Liver (tissue), 3 donors: ENCODE measurements at regions not wholly inside any gene's neighbourhood (a gene's known extent, or its start where the extent isn't known, plus 50 kb on each side); places are given as distances from the start of the nearest gene placed in this dataset.

Source experiments
- ATF3 ChIP-seq: IDR thresholded peaks from 2 replicates; pipeline ENCODE4 v1.6.1; 2016; ENCODE audit warnings: antibody characterized with exemption
- CTCF ChIP-seq: fragments of 150-350 bp; IDR thresholded peaks from 2 replicates; pipeline ENCODE4 v1.5.1; 2017; ENCODE audit warnings: improper control_type of control experiment, low read depth, low read length; ENCODE audit not compliant: missing input control
- EGR1 ChIP-seq, 2 donors: IDR thresholded peaks; 2 replicates each; pipeline ENCODE4 v1.6.1; 2016 to 2018; ENCODE audit warnings: antibody characterized with exemption in 2 of 2, low read depth in 2 of 2
- JUND ChIP-seq, 2 donors: IDR thresholded peaks; 2 replicates each; pipeline ENCODE4 v1.6.1; 2016; ENCODE audit warnings: antibody characterized with exemption in 2 of 2
- MAX ChIP-seq: IDR thresholded peaks from 2 replicates; pipeline ENCODE4 v1.6.1; 2016; ENCODE audit warnings: antibody characterized with exemption
- RAD21 ChIP-seq, 2 donors: IDR thresholded peaks; 2 replicates each; pipeline ENCODE4 v1.6.1; 2016; ENCODE audit warnings: antibody characterized with exemption in 2 of 2, mild to moderate bottlenecking in 2 of 2
- SP1 ChIP-seq: IDR thresholded peaks from 2 replicates; pipeline ENCODE4 v1.6.1; 2018; ENCODE audit warnings: antibody characterized with exemption, mild to moderate bottlenecking
- TAF1 ChIP-seq: conservative IDR thresholded peaks from 2 replicates; pipeline ENCODE4 v1.6.1; 2016; ENCODE audit warnings: antibody characterized with exemption, mild to moderate bottlenecking
- YY1 ChIP-seq: IDR thresholded peaks from 2 replicates; pipeline ENCODE4 v1.6.1; 2016; ENCODE audit warnings: antibody characterized with exemption, mild to moderate bottlenecking
- ZBTB33 ChIP-seq: IDR thresholded peaks from 2 replicates; pipeline ENCODE4 v1.6.1; 2016; ENCODE audit warnings: antibody characterized with exemption
- donor health status: healthy.
- donor health status: healthy.

GRCh38 chr2:59302683-59303082 is 1061.6 kb upstream of the FANCL start:
- TF ChIP-seq MAX (no peak), YY1 (no peak), RAD21 (IDR thresholded peaks at IDR 0.05) (no peak), CTCF (no peak), JUND (IDR thresholded peaks at IDR 0.05) (no peak), TAF1 (no peak), ZBTB33 (no peak), EGR1 (IDR thresholded peaks at IDR 0.05; ENCODE audit: low read depth in 2 of 2) (no peak), SP1 (no peak), ATF3 (no peak)
